BJ (cell line): ENCODE measurements at regions not wholly inside any gene's neighbourhood (a gene's known extent, or its start where the extent isn't known, plus 50 kb on each side); places are given as distances from the start of the nearest gene placed in this dataset.

Source experiments
- CTCF ChIA-PET: fragments of 350-600 bp; formaldehyde crosslinking; extraction: SDS; loops from one replicate; lab custom pipeline; 2021; ENCODE audit warnings: antibody characterized with exemption, inconsistent platforms; lab: Yijun Ruan, JAX
- POLR2A ChIA-PET: fragments of 300-600 bp; sonication (Branson Sonifier 250); formaldehyde crosslinking; extraction: SDS; loops from one replicate; lab custom pipeline; 2021; ENCODE audit warnings: antibody characterized with exemption; lab: Charles Lee
- DNase-seq: peaks from one replicate; pipeline ENCODE4 v3.0.0-alpha.2; 2011; ENCODE audit warnings: low read depth
- H3K27me3 ChIP-seq: 2 replicates; pipeline ENCODE4 v1.6.0; 2011; ENCODE audit warnings: low read length; ENCODE audit not compliant: control insufficient read depth, insufficient read depth
- H3K36me3 ChIP-seq: 2 replicates; pipeline ENCODE4 v1.5.1; 2011; ENCODE audit warnings: low read length; ENCODE audit not compliant: control insufficient read depth, insufficient read depth
- H3K4me3 ChIP-seq: 2 replicates; pipeline ENCODE4 v1.5.1; 2011; ENCODE audit warnings: low read depth, mild to moderate bottlenecking, control low read depth, low read length
- TF ChIP-seq, protein P1 (sequence below): IDR thresholded peaks from 2 replicates; pipeline ENCODE4 v1.5.1; 2011; ENCODE audit warnings: low read depth, mild to moderate bottlenecking, control low read depth, inconsistent platforms, low read length, moderate library complexity; ENCODE audit not compliant: insufficient read depth

DNA sequence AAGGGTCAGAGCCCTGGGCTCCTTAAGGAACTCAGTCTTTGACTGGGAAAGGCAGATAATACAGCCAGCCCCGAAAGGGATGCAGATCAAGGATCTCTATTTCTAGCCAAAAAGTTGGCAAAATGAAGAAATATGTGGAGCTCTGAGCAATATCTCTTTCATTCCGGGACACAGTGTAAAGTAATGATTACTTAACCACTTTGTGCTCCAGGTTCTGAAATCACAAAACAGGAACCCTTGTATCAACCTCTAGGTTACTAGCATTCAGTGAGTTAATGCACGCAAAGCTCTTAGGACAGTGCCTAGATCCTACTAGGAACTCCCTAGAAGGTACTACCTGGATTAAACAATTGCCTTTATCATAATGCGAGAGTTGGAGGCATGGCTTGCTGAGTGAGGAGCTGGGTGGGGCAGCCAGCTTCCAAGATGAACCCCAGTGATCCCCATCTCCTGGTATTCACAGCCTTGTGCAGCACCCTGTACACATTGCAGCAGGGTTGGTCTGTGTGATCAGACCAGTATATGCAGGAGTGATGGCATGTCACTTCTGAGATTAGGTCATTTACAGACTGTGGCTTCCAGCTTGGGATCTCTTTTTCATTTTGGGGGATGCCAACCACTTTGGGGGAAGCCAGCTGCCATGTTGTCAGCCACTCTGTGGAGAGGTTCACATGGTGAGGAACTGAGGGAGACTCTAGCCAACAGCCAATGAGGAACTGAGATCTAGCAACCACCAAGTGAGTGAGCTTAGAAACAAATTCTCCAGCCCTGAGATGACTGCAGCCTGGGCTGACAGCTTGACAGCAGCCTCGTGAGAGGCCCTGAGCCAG, 103.1 kb upstream of the SLC44A1 start:
- no peak for DNase-seq
- POLR2A ChIA-PET: no interaction called here
- no peaks in the 10 kb centered on the region for H3K36me3 ChIP-seq
- H3K27me3 ChIP-seq: no peaks in the 10 kb centered on the region
- TF ChIP-seq, protein P1, sequence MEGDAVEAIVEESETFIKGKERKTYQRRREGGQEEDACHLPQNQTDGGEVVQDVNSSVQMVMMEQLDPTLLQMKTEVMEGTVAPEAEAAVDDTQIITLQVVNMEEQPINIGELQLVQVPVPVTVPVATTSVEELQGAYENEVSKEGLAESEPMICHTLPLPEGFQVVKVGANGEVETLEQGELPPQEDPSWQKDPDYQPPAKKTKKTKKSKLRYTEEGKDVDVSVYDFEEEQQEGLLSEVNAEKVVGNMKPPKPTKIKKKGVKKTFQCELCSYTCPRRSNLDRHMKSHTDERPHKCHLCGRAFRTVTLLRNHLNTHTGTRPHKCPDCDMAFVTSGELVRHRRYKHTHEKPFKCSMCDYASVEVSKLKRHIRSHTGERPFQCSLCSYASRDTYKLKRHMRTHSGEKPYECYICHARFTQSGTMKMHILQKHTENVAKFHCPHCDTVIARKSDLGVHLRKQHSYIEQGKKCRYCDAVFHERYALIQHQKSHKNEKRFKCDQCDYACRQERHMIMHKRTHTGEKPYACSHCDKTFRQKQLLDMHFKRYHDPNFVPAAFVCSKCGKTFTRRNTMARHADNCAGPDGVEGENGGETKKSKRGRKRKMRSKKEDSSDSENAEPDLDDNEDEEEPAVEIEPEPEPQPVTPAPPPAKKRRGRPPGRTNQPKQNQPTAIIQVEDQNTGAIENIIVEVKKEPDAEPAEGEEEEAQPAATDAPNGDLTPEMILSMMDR: no peak
- CTCF ChIA-PET: interaction anchor here (2.3 to 2.5 kb wide), 2 partner anchors 9 to 18 kb away, joined by 7 to 8 read pairs; no protein-coding TSS in a partner anchor
- no peak overlapping the region for H3K4me3 ChIP-seq

DNA sequence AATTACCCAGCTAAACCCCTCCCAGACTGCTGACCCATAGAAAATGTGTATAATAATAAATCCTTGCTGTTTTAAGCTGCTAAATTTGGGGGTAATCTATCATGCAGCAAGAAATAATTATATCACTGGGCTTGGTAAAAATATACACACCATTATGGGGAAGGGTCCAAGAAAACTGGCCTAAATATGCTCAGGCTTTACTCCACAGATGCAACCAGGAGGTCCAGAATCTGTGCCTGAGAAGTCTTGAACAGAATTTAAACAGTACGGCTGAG, 102.5 kb upstream of the SLC44A1 start:
- Histone ChIP-seq H3K36me3 (no peaks in the 10 kb centered on the region), H3K27me3 (no peaks in the 10 kb centered on the region), H3K4me3 (no peak overlapping the region)
- ChIA-PET CTCF (interaction anchor here (2.3 to 2.5 kb wide), 2 partner anchors 8 to 18 kb away, joined by 7 to 8 read pairs; no protein-coding TSS in a partner anchor), POLR2A (no interaction called here)
- no peak for DNase-seq
- TF ChIP-seq, protein P1: no peak

DNA sequence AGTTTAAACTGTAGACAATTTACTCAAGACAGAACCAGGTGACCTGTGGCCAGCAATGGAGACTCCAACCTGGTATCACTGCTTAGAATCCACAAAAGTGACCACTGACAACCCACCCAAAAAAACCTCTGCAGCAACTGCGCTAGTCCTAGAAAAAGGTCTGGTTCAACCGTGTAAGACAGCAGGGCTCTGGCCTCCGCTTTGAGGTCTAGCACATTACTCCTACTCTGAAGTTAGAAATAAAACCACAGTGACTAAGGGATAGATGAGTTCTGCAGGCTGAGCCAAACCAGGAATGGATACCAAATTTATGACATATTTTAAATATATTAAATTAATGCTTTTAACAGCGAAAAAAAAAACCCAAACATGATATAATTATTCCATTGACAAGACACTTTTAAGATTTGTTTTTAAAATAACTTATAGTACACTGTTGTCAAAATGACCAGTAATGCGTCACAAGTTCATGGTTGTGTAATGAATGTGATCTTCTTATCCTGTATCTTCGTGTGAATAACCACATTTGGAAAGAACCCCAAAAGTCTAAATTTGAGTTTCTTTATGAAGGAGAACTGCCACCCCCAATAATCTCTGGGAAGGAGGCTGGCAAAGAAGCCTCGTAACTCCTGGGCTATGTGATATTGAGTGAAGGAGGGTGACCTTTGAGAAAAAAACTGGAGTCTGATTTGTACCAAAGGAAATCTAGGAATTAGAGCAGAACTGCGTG, 101.9 kb upstream of the SLC44A1 start:
- H3K36me3 ChIP-seq: no peaks in the 10 kb centered on the region
- ChIA-PET CTCF (interaction anchor here (2.3 to 2.5 kb wide), 2 partner anchors 7 to 17 kb away, joined by 7 to 8 read pairs; no protein-coding TSS in a partner anchor), POLR2A (no interaction called here)
- H3K27me3 ChIP-seq: no peaks in the 10 kb centered on the region
- DNase-seq: no peak
- TF ChIP-seq, protein P1: no peak
- no peak overlapping the region for H3K4me3 ChIP-seq

DNA sequence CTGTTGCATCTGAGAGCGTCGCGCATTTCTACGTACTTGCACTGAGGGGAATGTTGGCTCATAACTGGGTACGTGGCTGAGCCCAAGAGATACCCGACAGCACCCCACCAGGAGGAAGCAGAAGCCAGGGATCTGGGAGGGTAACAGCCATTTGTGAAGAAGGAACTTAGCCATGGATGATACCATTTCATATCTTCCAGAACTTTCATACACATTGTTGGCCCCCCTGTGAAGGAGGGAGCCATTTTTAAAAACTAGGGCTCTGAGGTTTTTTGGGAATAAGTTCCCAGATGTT, 101.4 kb upstream of the SLC44A1 start:
- CTCF ChIA-PET: no interaction called here
- no peak overlapping the region for H3K4me3 ChIP-seq
- POLR2A ChIA-PET: no interaction called here

DNA sequence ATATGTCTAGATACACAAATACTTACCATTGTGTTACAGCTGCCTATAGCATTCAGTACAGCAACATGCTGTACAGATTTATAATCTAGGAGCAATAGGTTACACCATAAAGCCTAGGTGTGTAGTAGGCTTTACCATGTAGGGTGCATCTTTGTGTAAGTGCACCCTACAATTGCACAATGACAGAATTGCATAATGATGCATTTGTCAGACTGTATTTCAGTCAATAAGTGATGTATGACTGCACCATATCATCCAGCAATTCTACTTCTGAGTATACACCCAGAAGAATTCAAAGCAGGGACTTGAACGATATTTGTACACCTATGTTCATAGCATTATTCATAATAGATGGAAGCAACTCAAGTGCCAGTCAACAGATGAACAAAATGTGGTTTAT, 100.4 kb upstream of the SLC44A1 start:
- DNase-seq: no peak
- Histone ChIP-seq H3K36me3 (no peaks in the 10 kb centered on the region), H3K27me3 (no peaks in the 10 kb centered on the region), H3K4me3 (no peak overlapping the region)
- POLR2A ChIA-PET: no interaction called here
- TF ChIP-seq, protein P1: no peak
- CTCF ChIA-PET: interaction anchor here (1.4 kb wide), 1 partner anchor 158 kb away, joined by 4 read pairs; no protein-coding TSS in a partner anchor

More for the DNA sequence above, 101.4 kb upstream of the SLC44A1 start:
- DNase-seq: no peak
- TF ChIP-seq, protein P1: no peak
- no peaks in the 10 kb centered on the region for H3K27me3 ChIP-seq
- H3K36me3 ChIP-seq: no peaks in the 10 kb centered on the region
